Ovary (tissue), 7 donors: ENCODE measurements at regions not wholly inside any gene's neighbourhood (a gene's known extent, or its start where the extent isn't known, plus 50 kb on each side); places are given as distances from the start of the nearest gene placed in this dataset.

Source experiments
- DNase-seq, 5 donors: peaks; one replicate each; pipeline ENCODE4 v3.0.0-alpha.2; 2019 to 2020
- H3K27ac ChIP-seq, 2 donors: fragments of 200-600 bp; one replicate each; pipeline versions ENCODE4 v1.5.1 to v1.8.0; 2019 to 2022
- H3K27me3 ChIP-seq: fragments of 200-600 bp; one replicate; pipeline ENCODE4 v1.8.0; 2022
- H3K36me3 ChIP-seq: fragments of 200-600 bp; sonication (generic); one replicate; pipeline ENCODE4 v1.5.1; 2019
- H3K4me1 ChIP-seq: one replicate; pipeline ENCODE4 v1.8.1; 2013; ENCODE audit warnings: mild to moderate bottlenecking, moderate library complexity; ENCODE audit not compliant: insufficient read depth
- H3K4me3 ChIP-seq: fragments of 200-600 bp; sonication (generic); one replicate; pipeline ENCODE4 v1.5.1; 2017
- H3K9me3 ChIP-seq, 2 donors: fragments of 200-600 bp in 1 of 2; sonication (generic) in 1 of 2; one replicate each; pipeline versions ENCODE4 v1.5.1 to v1.8.1; 2013 to 2019; ENCODE audit warnings: mild to moderate bottlenecking in 1 of 2, moderate library complexity in 1 of 2
- EP300 ChIP-seq: sonication (generic); formaldehyde crosslinking; IDR thresholded peaks from one replicate; pipeline ENCODE4 v1.6.1; 2017; ENCODE audit warnings: antibody characterized with exemption
- POLR2A ChIP-seq: fragments of 450-650 bp; IDR thresholded peaks from one replicate; pipeline ENCODE4 v1.6.1; 2017; ENCODE audit warnings: antibody characterized with exemption, mild to moderate bottlenecking, moderate library complexity
- WGBS, 3 donors: extraction: QIAGEN DNeasy Blood & Tissue Kit in 1 of 3; methylation state at CpG; one replicate each; pipeline versions ENCODE4 v1.1.5 to v1.1.7; 2013 to 2017; 5-methylcytosine and 5-hydroxymethylcytosine counted together
- intact Hi-C, 4 donors: fragments of 100-400 bp; cut with DNase I; formaldehyde crosslinking; loops; one replicate each; pipeline versions ENCODE4 v1.11.0 to v1.15.1; 2022 to 2023
- TF ChIP-seq, protein P1 (sequence below), 3 donors: fragments of 450-650 bp in 2 of 3; fragments of 200-600 bp in 1 of 3; IDR thresholded peaks; one replicate each; pipeline versions ENCODE4 v1.5.1 to v1.8.0; 2016 to 2022; ENCODE audit warnings: antibody characterized with exemption in 3 of 3, mild to moderate bottlenecking in 1 of 3
- donor health status: DM: no; HTN: no; CAD: no; lungs with moderate emphysema.
- donor health status: DM: no; HTN: no; CAD: no.
- donor health status: Bipolar disorder and iron deficiency.
- donor health status: DM: no; HTN: no; CAD: no.
- donor health status: DM: yes; HTN: yes; CAD: no.

DNA sequence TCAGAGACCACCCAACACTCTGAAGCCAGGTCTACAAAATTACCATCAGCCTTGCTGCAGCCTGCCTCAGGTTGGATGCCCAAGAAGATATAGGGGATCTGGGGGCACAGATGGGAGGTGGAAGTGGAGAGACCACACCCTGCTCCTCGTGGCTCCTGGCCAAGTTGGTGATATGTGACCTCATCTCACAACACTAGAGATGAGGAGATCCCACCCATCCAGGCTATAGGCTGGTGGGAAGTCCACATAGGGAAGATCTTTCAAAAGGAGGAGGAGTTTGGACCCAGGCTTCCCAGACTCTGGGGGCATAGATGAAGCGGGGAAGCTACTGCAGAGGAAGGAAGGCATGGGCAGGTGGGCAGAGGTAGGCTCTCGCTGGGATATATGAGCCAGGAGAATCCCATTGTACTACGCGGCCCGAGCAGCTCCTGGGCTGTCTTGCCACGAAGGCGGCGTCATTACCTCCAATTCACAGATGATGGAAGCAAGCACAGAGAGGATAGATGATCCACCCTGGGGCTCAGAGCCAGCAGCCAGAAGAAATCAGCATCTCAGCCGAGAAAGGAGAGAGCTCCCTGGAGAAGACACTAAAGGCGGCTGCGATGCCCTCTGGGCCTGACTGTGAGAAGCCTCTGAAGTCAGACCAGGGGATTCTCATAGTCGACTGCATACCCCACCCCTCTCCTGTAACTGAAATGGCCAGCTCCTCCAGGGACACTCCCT lies 96.0 kb downstream of the RHOB start:
- intact Hi-C loops: no loop called here
- no peak overlapping the region for H3K27ac ChIP-seq

DNA sequence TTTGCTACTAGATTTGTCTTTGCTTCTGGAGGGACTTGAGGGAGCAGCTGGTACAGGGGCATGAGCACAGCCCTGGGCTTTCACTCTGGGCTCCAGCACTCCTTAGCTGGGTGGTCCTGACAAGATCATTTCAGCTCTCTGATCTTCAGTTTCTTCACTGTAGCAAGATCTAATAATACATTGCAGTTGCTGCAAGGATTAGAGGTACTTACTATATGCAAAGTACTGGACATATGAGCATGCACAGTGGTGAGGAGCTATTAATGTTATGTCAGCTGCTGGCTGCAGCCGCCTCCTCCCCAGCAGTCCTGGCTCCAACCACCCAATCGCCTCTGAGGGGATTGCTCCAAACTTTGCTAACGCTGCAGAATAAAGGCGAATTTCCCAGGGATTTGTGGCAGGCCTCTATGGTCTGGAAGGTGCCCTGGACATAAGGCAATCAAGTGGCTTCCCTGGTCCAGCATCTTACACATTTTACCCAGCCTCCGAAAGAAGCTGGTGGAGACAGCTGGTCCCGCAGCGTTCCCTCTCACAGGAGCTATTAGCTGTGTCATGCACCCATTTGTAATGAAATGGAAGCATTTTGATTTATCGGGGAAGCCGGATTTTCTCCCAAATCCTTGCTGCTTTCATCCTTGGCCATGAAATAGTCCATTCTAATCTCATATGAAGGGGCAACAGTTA lies 96.7 kb downstream of the RHOB start:
- no peak overlapping the region for H3K27ac ChIP-seq
- intact Hi-C loops: no loop called here
- 46 to 58% (median 53%) methylated on average over 9 of the region's 9 CpGs for WGBS, 3 donors

More for the DNA sequence above, 96.0 kb downstream of the RHOB start:
- Histone ChIP-seq H3K9me3 (no peaks in the 10 kb centered on the region), H3K4me1 (no peaks in the 10 kb centered on the region), H3K4me3 (no peak overlapping the region), H3K27me3 (no peaks in the 10 kb centered on the region), H3K36me3 (no peaks in the 10 kb centered on the region)
- DNase-seq: peak in 2 of 5 donors; percentile 31 to 62
- TF ChIP-seq EP300: no peak
- TF ChIP-seq, protein P1, sequence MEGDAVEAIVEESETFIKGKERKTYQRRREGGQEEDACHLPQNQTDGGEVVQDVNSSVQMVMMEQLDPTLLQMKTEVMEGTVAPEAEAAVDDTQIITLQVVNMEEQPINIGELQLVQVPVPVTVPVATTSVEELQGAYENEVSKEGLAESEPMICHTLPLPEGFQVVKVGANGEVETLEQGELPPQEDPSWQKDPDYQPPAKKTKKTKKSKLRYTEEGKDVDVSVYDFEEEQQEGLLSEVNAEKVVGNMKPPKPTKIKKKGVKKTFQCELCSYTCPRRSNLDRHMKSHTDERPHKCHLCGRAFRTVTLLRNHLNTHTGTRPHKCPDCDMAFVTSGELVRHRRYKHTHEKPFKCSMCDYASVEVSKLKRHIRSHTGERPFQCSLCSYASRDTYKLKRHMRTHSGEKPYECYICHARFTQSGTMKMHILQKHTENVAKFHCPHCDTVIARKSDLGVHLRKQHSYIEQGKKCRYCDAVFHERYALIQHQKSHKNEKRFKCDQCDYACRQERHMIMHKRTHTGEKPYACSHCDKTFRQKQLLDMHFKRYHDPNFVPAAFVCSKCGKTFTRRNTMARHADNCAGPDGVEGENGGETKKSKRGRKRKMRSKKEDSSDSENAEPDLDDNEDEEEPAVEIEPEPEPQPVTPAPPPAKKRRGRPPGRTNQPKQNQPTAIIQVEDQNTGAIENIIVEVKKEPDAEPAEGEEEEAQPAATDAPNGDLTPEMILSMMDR (IDR thresholded peaks at IDR 0.05): no peak
- no peak for TF ChIP-seq POLR2A
- 36 to 70% (median 63%) methylated on average over 13 of the region's 13 CpGs for WGBS, 3 donors

DNA sequence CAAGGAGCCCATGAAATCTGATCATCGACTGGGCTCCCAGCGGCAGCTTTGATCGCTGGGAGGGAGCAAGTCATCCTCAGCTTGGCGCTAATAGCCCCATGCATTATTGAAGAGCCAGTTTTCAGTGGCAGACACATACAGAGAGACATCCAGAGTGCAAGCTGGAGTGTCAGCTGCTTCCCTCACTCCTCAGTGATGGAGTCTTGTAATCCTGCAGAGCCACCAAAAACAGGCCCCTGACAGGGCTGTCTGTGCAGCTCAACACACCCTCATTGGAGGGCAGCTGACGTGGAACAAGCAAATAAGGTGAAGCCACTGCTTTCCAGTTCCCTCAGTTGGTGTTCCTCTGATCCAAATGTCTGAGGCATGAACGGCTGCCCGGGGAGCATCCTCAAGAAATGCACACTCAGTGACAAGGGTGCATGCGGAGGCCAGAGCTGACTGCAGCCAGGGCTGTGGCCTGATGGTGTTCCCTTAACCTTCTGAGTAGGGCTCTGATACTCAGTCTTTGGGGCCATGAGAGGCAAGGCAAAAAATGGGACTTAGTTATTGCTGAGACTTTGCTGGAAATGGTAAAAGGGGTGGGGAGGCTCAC lies 97.4 kb downstream of the RHOB start:
- Histone ChIP-seq H3K36me3 (no peaks in the 10 kb centered on the region), H3K9me3 (no peaks in the 10 kb centered on the region), H3K27me3 (no peaks in the 10 kb centered on the region), H3K4me3 (no peak overlapping the region), H3K27ac (no peak overlapping the region), H3K4me1 (no peaks in the 10 kb centered on the region)
- no peak for DNase-seq
- TF ChIP-seq, protein P1 (IDR thresholded peaks at IDR 0.05): no peak
- TF ChIP-seq POLR2A (no peak), EP300 (no peak)
- intact Hi-C loops: no loop called here
- 81 to 88% (median 83%) methylated on average over 8 of the region's 8 CpGs for WGBS, 3 donors

More for the DNA sequence above, 96.7 kb downstream of the RHOB start:
- H3K36me3 ChIP-seq: no peaks in the 10 kb centered on the region
- no peak for TF ChIP-seq EP300
- TF ChIP-seq, protein P1 (IDR thresholded peaks at IDR 0.05): no peak
- no peak for TF ChIP-seq POLR2A
- no peaks in the 10 kb centered on the region for H3K4me1 ChIP-seq
- no peak overlapping the region for H3K4me3 ChIP-seq
- no peak for DNase-seq
- no peaks in the 10 kb centered on the region for H3K9me3 ChIP-seq
- no peaks in the 10 kb centered on the region for H3K27me3 ChIP-seq

DNA sequence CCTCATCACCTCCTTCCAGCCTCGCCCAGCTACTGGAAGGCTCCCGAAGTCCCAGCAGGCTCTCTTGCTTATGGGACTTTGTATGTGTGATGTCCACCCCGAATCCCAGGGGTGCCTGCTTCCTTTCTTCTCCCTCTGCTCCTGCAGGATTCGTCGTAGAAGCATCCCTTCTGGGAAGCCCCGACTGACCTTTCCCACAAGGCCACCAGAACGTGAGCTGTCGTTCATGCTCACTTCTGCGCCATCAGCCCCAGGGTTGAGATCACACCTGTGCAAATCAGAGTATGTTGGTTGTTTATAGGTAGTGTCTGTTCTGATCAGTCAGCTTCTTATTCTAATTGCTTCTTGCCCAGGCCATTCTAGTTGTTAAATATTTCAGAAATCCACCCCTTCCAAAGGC lies 101.8 kb downstream of the HS1BP3 start:
- no peak overlapping the region for H3K4me3 ChIP-seq
- no peak overlapping the region for H3K27ac ChIP-seq
- no peaks in the 10 kb centered on the region for H3K36me3 ChIP-seq
- no peaks in the 10 kb centered on the region for H3K27me3 ChIP-seq
- H3K4me1 ChIP-seq: no peaks in the 10 kb centered on the region
- no peak for DNase-seq
- no peaks in the 10 kb centered on the region for H3K9me3 ChIP-seq
- TF ChIP-seq EP300: no peak
- TF ChIP-seq, protein P1 (IDR thresholded peaks at IDR 0.05): no peak
- 85 to 88% (median 86%) methylated on average over 9 of the region's 9 CpGs for WGBS, 3 donors
- intact Hi-C loops: no loop called here
